A673 (cell line): ENCODE measurements at regions not wholly inside any gene's neighbourhood (a gene's known extent, or its start where the extent isn't known, plus 50 kb on each side); places are given as distances from the start of the nearest gene placed in this dataset.

Source experiments
- BruUV-seq: library from RNA; stranded (reverse); fragments of 400-500 nt; replicated peaks from 2 replicates; lab custom pipeline; 2021; lab: Mats Ljungman, UMichigan
- CTCF ChIA-PET: fragments of 300-600 bp; sonication (Branson Sonifier 250); formaldehyde crosslinking; loops from one replicate; lab custom pipeline; 2022; ENCODE audit warnings: antibody characterized with exemption; lab: Charles Lee
- POLR2A ChIA-PET: fragments of 300-600 bp; sonication (Branson Sonifier 250); formaldehyde crosslinking; loops from one replicate; lab custom pipeline; 2022; ENCODE audit warnings: antibody characterized with exemption; ENCODE audit not compliant: low non-redundant PET; lab: Charles Lee
- DNase-seq: peaks from one replicate; pipeline ENCODE4 v3.0.0-alpha.2; 2015; ENCODE audit warnings: low spot score
- H3K27ac ChIP-seq: fragments of 200-600 bp; sonication (generic); 2 replicates; pipeline ENCODE4 v1.5.1; 2016; ENCODE audit warnings: mixed run types, low read depth, mild to moderate bottlenecking, mixed read lengths, antibody characterized with exemption, low read length; ENCODE audit not compliant: poor library complexity, severe bottlenecking
- H3K27me3 ChIP-seq: fragments of 200-600 bp; sonication (generic); replicated peaks from 2 replicates; pipeline ENCODE4 v1.6.1; 2017; ENCODE audit warnings: mixed run types, low read depth, mild to moderate bottlenecking, mixed read lengths, antibody characterized with exemption, low read length; ENCODE audit not compliant: insufficient read depth, poor library complexity
- H3K36me3 ChIP-seq: fragments of 200-600 bp; sonication (generic); 2 replicates; pipeline ENCODE4 v1.6.1; 2016; ENCODE audit warnings: mixed run types, mild to moderate bottlenecking, mixed read lengths, antibody characterized with exemption, low read length; ENCODE audit not compliant: insufficient read depth, poor library complexity, severe bottlenecking
- H3K4me1 ChIP-seq: fragments of 200-600 bp; sonication (generic); 2 replicates; pipeline ENCODE4 v1.6.1; 2017; ENCODE audit warnings: mixed run types, mild to moderate bottlenecking, mixed read lengths, antibody characterized with exemption, low read length; ENCODE audit not compliant: insufficient read depth, poor library complexity, severe bottlenecking
- H3K4me3 ChIP-seq: fragments of 200-600 bp; sonication (generic); 2 replicates; pipeline ENCODE4 v1.5.1; 2016; ENCODE audit warnings: low read depth, mixed run types, mild to moderate bottlenecking, mixed read lengths, low read length; ENCODE audit not compliant: poor library complexity, severe bottlenecking
- H3K9me3 ChIP-seq: fragments of 200-600 bp; sonication (generic); 2 replicates; pipeline ENCODE4 v1.6.1; 2016; ENCODE audit warnings: mixed run types, low read depth, mild to moderate bottlenecking, mixed read lengths, antibody characterized with exemption, low read length; ENCODE audit not compliant: poor library complexity, severe bottlenecking
- EZH2 ChIP-seq: fragments of 200-600 bp; sonication (generic); IDR thresholded peaks from 2 replicates; pipeline ENCODE4 v1.6.1; 2017; ENCODE audit warnings: borderline replicate concordance, low read depth, mild to moderate bottlenecking, mixed read lengths, antibody characterized with exemption, low read length; ENCODE audit not compliant: poor library complexity, severe bottlenecking
- intact Hi-C: fragments of 100-400 bp; cut with micrococcal nuclease; formaldehyde crosslinking; loops from one replicate; pipeline ENCODE4 v1.10.0; 2022; ENCODE audit not compliant: unreplicated experiment
- TF ChIP-seq, protein P1 (sequence below): fragments of 300-800, 200-600 bp; sonication (generic); conservative IDR thresholded peaks from 2 replicates; pipeline ENCODE4 v1.5.1; 2017; ENCODE audit warnings: low read depth, mild to moderate bottlenecking, antibody characterized with exemption, low read length, moderate library complexity, mixed read lengths

DNA sequence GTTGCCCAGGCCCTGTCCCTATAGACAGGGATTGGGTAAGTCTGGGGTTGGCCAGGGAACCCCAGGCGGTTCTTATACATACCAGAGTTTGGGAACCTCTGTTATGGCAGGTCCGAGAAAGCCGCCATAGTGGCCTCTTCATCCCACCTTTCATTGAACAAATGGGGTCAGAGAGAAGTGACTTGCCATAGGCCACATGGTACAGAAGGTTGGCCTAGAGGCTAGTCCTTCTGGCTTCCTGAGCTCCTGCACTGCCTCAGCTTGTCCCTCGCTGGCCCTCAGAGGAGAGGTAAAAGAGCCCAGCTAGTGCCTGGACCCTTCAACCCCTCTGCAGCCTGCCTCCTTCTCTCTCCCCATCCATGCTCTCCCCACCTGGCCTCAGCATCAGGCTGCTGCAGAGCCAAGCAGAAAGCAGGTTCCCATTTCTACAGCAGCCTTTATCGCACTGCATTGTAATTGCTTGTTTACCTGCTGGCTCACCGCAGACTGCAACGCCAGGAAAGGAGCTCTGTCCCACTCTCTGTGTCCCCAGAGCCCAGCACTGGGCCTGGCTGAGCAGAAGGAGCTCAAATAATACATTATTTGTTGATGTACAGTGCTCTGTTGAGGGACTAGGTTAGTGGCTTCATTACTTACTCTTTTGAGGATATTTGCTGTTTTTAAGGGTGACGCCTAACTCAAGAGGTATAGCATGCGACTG lies 103.6 kb downstream of the TRIM29 start:
- H3K4me3 ChIP-seq: no peak overlapping the region
- no peak for DNase-seq
- no peaks in the 10 kb centered on the region for H3K36me3 ChIP-seq
- H3K27me3 ChIP-seq: no peaks in the 10 kb centered on the region
- H3K27ac ChIP-seq: no peak overlapping the region
- H3K9me3 ChIP-seq: no peaks in the 10 kb centered on the region
- TF ChIP-seq EZH2: no peak
- TF ChIP-seq, protein P1, sequence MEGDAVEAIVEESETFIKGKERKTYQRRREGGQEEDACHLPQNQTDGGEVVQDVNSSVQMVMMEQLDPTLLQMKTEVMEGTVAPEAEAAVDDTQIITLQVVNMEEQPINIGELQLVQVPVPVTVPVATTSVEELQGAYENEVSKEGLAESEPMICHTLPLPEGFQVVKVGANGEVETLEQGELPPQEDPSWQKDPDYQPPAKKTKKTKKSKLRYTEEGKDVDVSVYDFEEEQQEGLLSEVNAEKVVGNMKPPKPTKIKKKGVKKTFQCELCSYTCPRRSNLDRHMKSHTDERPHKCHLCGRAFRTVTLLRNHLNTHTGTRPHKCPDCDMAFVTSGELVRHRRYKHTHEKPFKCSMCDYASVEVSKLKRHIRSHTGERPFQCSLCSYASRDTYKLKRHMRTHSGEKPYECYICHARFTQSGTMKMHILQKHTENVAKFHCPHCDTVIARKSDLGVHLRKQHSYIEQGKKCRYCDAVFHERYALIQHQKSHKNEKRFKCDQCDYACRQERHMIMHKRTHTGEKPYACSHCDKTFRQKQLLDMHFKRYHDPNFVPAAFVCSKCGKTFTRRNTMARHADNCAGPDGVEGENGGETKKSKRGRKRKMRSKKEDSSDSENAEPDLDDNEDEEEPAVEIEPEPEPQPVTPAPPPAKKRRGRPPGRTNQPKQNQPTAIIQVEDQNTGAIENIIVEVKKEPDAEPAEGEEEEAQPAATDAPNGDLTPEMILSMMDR: no peak
- H3K4me1 ChIP-seq: no peaks in the 10 kb centered on the region
- ChIA-PET CTCF (no interaction called here), POLR2A (no interaction called here)
- intact Hi-C loops: no loop called here
- no TSS peak for BruUV-seq

DNA sequence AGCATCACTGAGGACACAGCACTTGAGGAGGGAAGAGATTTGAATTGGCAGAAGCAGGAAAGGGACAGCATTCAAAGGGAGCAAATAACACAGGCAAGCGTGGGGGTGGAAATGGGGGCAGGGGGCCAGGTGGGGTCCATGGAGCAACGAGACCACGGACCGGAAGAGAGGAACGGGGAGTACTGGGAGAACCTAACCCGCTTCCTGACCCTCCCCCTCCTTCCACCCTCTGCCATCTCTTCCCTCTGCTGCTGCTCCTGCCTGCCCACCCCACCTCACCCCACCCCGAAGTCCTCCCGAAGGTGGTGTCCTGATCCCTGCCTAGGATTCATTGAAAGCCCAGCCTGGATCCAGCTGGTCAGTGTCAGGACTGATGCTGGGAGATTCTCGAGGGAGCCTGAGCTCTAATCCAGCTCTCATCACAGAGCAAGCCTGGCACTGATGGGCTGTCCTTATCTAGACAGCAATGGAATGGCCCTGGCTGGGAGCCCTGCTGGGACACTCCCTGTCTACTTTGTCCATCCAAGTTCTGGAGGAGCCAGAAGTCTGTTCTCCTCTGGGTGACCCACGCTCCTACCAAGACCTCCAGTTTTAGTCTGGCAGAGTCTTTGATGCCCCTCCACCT lies 105.0 kb downstream of the TRIM29 start:
- H3K4me1 ChIP-seq: no peaks in the 10 kb centered on the region
- H3K36me3 ChIP-seq: no peaks in the 10 kb centered on the region
- no peak overlapping the region for H3K27ac ChIP-seq
- BruUV-seq: no TSS peak
- ChIA-PET POLR2A (no interaction called here), CTCF (no interaction called here)
- TF ChIP-seq EZH2: no peak
- TF ChIP-seq, protein P1: no peak
- no peak for DNase-seq
- intact Hi-C loops: no loop called here
- H3K9me3 ChIP-seq: no peaks in the 10 kb centered on the region
- H3K27me3 ChIP-seq: peaks cover 6% of the 10 kb centered on the region
- no peak overlapping the region for H3K4me3 ChIP-seq

DNA sequence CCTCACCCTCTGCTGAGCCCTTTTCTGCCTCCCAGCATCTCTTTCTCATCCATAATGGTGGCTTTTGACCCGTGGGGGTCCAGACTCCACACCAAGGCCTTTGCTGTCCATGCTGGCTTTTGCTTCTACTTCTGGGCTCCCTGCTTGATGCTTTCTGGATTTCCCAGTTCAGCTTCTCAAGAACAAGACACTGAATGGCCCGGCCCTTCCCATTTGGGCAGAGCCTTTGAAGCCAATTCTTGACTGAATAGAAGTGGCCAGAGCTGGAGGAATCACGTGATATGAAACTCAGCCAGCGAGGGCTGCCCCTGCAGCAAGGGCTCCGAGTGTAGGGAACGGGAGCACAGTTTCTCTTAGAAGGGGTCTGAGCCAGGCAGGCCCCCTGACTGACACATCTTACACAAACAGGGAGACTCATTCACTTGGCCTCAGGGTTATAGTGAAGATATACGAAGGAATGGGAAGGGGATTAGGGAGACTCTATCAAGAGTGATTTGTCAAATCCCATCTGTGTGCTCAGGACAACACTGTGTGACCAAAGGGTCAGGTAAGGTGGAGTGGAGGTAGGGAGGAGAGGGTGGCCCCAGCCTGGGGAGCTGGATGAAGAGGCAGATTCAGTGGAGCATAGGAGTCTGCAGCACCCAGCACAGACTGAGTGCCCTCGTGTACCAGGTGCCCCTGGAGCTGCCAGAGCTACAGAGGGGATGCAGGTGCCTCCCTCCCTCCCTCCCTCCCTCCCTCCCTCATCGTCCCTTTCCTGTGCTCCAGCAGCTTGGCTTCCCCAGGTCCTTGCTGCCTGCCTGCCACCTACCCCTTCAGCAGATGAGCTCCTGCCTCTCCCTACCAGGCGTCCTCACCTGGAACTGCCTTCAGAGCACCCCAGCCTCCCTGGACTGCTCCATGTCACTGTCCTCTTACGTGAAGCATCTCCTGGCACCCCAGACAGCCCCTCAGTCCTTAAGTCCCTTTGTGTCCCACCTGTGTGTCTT lies 106.0 kb downstream of the TRIM29 start:
- H3K4me3 ChIP-seq: no peak overlapping the region
- H3K36me3 ChIP-seq: no peaks in the 10 kb centered on the region
- ChIA-PET CTCF (no interaction called here), POLR2A (no interaction called here)
- H3K4me1 ChIP-seq: no peaks in the 10 kb centered on the region
- BruUV-seq: no TSS peak
- DNase-seq: no peak
- intact Hi-C loops: no loop called here
- H3K27ac ChIP-seq: no peak overlapping the region
- peaks cover 16% of the 10 kb centered on the region for H3K27me3 ChIP-seq
- no peaks in the 10 kb centered on the region for H3K9me3 ChIP-seq
- TF ChIP-seq EZH2: no peak
- TF ChIP-seq, protein P1: no peak
